Ishikawa (cell line): ENCODE measurements at regions not wholly inside any gene's neighbourhood (a gene's known extent, or its start where the extent isn't known, plus 50 kb on each side); places are given as distances from the start of the nearest gene placed in this dataset.

Source experiments
- CREB1 ChIP-seq: IDR thresholded peaks from 2 replicates; pipeline ENCODE4 v1.6.1; 2012; ENCODE audit warnings: low read depth
- EP300 ChIP-seq: IDR thresholded peaks from 2 replicates; pipeline ENCODE4 v1.6.1; 2012; ENCODE audit warnings: borderline replicate concordance
- FOXM1 ChIP-seq: IDR thresholded peaks from 2 replicates; pipeline ENCODE4 v1.6.1; 2012; ENCODE audit warnings: low read depth, borderline replicate concordance
- RAD21 ChIP-seq: IDR thresholded peaks from 2 replicates; pipeline ENCODE4 v1.6.1; 2012; ENCODE audit warnings: low read depth
- TAF1 ChIP-seq: IDR thresholded peaks from 2 replicates; pipeline ENCODE4 v1.6.1; 2012; ENCODE audit warnings: low read depth, mild to moderate bottlenecking
- TCF12 ChIP-seq: IDR thresholded peaks from 2 replicates; pipeline ENCODE4 v1.6.1; 2012; ENCODE audit warnings: low read depth
- YY1 ChIP-seq: IDR thresholded peaks from 2 replicates; pipeline ENCODE4 v1.6.1; 2012; ENCODE audit warnings: low read depth
- TF ChIP-seq, protein P1 (sequence below): IDR thresholded peaks from 2 replicates; pipeline ENCODE4 v1.6.1; 2012

- TF ChIP-seq EP300, result no peak
- no peak for TF ChIP-seq TAF1
- TF ChIP-seq, protein P1, sequence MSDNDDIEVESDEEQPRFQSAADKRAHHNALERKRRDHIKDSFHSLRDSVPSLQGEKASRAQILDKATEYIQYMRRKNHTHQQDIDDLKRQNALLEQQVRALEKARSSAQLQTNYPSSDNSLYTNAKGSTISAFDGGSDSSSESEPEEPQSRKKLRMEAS, result no peak
- TF ChIP-seq TCF12, result no peak
- TF ChIP-seq CREB1, result no peak
- no peak for TF ChIP-seq RAD21
- TF ChIP-seq YY1, result no peak
- no peak for TF ChIP-seq FOXM1
Measured at GRCh38 chr3:178318340-178318739, 217.9 kb upstream of the KCNMB2 start.
